Stomach (tissue), 4 donors: ENCODE measurements at regions not wholly inside any gene's neighbourhood (a gene's known extent, or its start where the extent isn't known, plus 50 kb on each side); places are given as distances from the start of the nearest gene placed in this dataset.

ENCODE experiments used
- POLR2A ChIP-seq, 4 donors: fragments of 450-650 bp; IDR thresholded peaks; one replicate each; pipeline ENCODE4 v1.6.1; 2016; ENCODE audit warnings: antibody characterized with exemption in 4 of 4, control low read depth in 2 of 4, mild to moderate bottlenecking in 1 of 4, moderate library complexity in 1 of 4
- POLR2AphosphoS5 ChIP-seq, 3 donors: sonication (generic); formaldehyde crosslinking; IDR thresholded peaks; one replicate each; pipeline ENCODE4 v1.6.1; 2016; ENCODE audit warnings: antibody characterized with exemption in 3 of 3
- TF ChIP-seq, protein P1 (sequence below), 7 experiments: fragments of 450-650 bp in 4 of 7; fragments of 200-600 bp in 3 of 7; sonication (generic) in 3 of 7; IDR thresholded peaks; one replicate each; pipeline ENCODE4 v1.5.1; 2016 to 2019; ENCODE audit warnings: antibody characterized with exemption in 7 of 7, control low read depth in 2 of 7, mild to moderate bottlenecking in 1 of 7

GRCh38 chr7:17472518-17472917, 174.1 kb downstream of the AHR start:
- TF ChIP-seq POLR2A (IDR thresholded peaks at IDR 0.05), result no peak
- TF ChIP-seq, protein P1, sequence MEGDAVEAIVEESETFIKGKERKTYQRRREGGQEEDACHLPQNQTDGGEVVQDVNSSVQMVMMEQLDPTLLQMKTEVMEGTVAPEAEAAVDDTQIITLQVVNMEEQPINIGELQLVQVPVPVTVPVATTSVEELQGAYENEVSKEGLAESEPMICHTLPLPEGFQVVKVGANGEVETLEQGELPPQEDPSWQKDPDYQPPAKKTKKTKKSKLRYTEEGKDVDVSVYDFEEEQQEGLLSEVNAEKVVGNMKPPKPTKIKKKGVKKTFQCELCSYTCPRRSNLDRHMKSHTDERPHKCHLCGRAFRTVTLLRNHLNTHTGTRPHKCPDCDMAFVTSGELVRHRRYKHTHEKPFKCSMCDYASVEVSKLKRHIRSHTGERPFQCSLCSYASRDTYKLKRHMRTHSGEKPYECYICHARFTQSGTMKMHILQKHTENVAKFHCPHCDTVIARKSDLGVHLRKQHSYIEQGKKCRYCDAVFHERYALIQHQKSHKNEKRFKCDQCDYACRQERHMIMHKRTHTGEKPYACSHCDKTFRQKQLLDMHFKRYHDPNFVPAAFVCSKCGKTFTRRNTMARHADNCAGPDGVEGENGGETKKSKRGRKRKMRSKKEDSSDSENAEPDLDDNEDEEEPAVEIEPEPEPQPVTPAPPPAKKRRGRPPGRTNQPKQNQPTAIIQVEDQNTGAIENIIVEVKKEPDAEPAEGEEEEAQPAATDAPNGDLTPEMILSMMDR (IDR thresholded peaks at IDR 0.05), result no peak
- TF ChIP-seq POLR2AphosphoS5 (IDR thresholded peaks at IDR 0.05), result no peak
